NB4 (cell line): ENCODE measurements at regions not wholly inside any gene's neighbourhood (a gene's known extent, or its start where the extent isn't known, plus 50 kb on each side); places are given as distances from the start of the nearest gene placed in this dataset.

Source experiments
- TF ChIP-seq, protein P1 (sequence below): IDR thresholded peaks from one replicate; pipeline ENCODE4 v1.5.1; 2012; ENCODE audit warnings: low read depth, low read length
- TF ChIP-seq, protein P2 (sequence below): IDR thresholded peaks from 2 replicates; pipeline ENCODE4 v1.6.1; 2011; ENCODE audit warnings: low read depth, low read length

DNA sequence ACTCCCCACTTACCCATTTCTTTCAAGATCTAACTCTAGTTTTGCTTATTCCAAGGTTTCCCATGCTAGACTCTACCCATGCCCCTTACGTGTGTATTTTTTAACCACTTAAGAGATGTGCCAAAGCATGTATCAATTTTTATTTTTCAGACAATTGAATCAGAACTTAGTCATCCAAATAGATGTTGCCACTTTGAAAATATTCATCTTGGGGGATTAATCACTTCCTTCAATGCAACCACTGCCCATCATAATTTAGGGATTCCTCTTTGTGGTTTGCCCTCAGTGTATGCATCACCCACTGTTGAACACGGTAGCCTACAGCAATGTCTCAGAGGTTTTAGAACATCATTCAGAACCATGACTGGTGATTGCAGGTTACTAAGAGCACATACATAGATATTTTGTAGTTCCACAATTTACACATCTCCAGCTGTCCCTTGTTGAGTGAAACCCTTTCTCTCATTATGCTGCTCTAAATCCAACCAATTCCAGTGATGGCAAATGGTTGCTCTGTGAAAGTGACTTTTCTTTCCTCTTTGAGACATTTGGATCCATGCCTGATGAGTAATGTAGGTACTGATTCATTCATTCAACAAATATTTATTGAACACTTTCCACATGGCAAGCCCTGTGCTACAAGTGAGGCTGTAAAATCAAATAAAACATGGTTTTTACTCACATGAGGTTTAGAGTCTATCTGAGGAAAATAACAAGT lies 60.6 kb upstream of the SERP2 start:
- TF ChIP-seq, protein P1, sequence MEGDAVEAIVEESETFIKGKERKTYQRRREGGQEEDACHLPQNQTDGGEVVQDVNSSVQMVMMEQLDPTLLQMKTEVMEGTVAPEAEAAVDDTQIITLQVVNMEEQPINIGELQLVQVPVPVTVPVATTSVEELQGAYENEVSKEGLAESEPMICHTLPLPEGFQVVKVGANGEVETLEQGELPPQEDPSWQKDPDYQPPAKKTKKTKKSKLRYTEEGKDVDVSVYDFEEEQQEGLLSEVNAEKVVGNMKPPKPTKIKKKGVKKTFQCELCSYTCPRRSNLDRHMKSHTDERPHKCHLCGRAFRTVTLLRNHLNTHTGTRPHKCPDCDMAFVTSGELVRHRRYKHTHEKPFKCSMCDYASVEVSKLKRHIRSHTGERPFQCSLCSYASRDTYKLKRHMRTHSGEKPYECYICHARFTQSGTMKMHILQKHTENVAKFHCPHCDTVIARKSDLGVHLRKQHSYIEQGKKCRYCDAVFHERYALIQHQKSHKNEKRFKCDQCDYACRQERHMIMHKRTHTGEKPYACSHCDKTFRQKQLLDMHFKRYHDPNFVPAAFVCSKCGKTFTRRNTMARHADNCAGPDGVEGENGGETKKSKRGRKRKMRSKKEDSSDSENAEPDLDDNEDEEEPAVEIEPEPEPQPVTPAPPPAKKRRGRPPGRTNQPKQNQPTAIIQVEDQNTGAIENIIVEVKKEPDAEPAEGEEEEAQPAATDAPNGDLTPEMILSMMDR = no peak
- TF ChIP-seq, protein P2, sequence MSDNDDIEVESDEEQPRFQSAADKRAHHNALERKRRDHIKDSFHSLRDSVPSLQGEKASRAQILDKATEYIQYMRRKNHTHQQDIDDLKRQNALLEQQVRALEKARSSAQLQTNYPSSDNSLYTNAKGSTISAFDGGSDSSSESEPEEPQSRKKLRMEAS = no peak
